Kidney (tissue), 13 donors: ENCODE measurements at regions not wholly inside any gene's neighbourhood (a gene's known extent, or its start where the extent isn't known, plus 50 kb on each side); places are given as distances from the start of the nearest gene placed in this dataset.

Experiments
- DNase-seq, 5 donors: peaks; one replicate each; pipeline ENCODE4 v3.0.0-alpha.2; 2013 to 2020
- FAIRE-seq: peaks from 2 replicates; lab custom pipeline; 2012; peaks lifted over from hg19 to GRCh38; lab: Jason Lieb, UNC
- H3K27ac ChIP-seq, 2 donors: one replicate each; pipeline ENCODE4 v1.7.0; 2013; ENCODE audit warnings: low read depth in 2 of 2, low read length in 2 of 2, inconsistent platforms in 1 of 2
- H3K27me3 ChIP-seq: one replicate; pipeline ENCODE4 v1.7.1; 2013; ENCODE audit warnings: low read length, inconsistent platforms; ENCODE audit not compliant: control insufficient read depth, insufficient read depth
- H3K36me3 ChIP-seq, 3 donors: one replicate each; pipeline versions ENCODE4 v1.7.0 to v1.7.1; 2013; ENCODE audit warnings: low read length in 3 of 3, control low read depth in 1 of 3, inconsistent platforms in 1 of 3; ENCODE audit not compliant: insufficient read depth in 3 of 3, control insufficient read depth in 2 of 3
- H3K4me1 ChIP-seq, 3 donors: one replicate each; pipeline versions ENCODE4 v1.7.0 to v1.7.1; 2013; ENCODE audit warnings: low read length in 3 of 3, inconsistent platforms in 1 of 3, low read depth in 1 of 3; ENCODE audit not compliant: control insufficient read depth in 2 of 3, insufficient read depth in 2 of 3
- H3K4me3 ChIP-seq, 3 donors: one replicate each; pipeline versions ENCODE4 v1.7.0 to v1.8.1; 2013; ENCODE audit warnings: low read length in 3 of 3, control low read depth in 1 of 3, inconsistent platforms in 1 of 3
- H3K9ac ChIP-seq, 3 donors: one replicate each; pipeline versions ENCODE4 v1.7.0 to v1.7.1; 2013; ENCODE audit warnings: low read length in 3 of 3, control low read depth in 1 of 3, inconsistent platforms in 1 of 3
- H3K9me3 ChIP-seq, 3 donors: one replicate each; pipeline versions ENCODE4 v1.7.0 to v1.7.1; 2013; ENCODE audit warnings: low read length in 3 of 3, control low read depth in 1 of 3, inconsistent platforms in 1 of 3; ENCODE audit not compliant: control insufficient read depth in 2 of 3, insufficient read depth in 1 of 3
- intact Hi-C: fragments of 100-400 bp; cut with DNase I; formaldehyde crosslinking; loops from one replicate; pipeline ENCODE4 v1.11.1; 2022
- TF ChIP-seq, protein P1 (sequence below): IDR thresholded peaks from 3 replicates; pipeline ENCODE4 v1.5.1; 2012; ENCODE audit warnings: mild to moderate bottlenecking, moderate library complexity, borderline replicate concordance; ENCODE audit not compliant: insufficient read depth; ENCODE audit errors: extremely low read depth
- donor health status: control.
- donor health status: control.
- donor health status: control.
- donor health status: control.
- donor health status: control.
- donor health status: DM: yes; HTN: yes; CAD: no.
- donor health status: Normal renal cell carcinoma (clear cell type).

DNA sequence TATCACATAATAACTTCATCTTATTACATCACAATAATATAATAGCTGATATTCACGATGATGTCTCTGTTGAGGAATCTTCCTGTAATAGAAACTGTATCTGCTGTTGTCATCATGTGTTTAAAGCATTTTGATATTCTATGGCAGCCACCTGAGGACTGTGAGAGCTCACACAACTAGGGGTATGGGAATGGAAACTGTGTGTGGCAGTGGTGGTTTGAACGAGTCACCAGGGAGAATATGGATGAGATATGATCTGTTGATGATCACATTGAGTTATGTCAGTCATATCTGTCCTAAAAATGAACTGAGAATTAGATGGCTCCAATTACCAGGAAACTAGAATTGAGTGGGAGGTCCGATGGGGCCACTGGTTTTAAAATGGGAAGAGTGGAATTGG lies 169.6 kb downstream of the MID1IP1 start:
- intact Hi-C loops = no loop called here
- H3K9me3 ChIP-seq = no peaks in the 10 kb centered on the region
- no peak overlapping the region for H3K4me3 ChIP-seq
- no peaks in the 10 kb centered on the region for H3K4me1 ChIP-seq
- no peaks in the 10 kb centered on the region for H3K36me3 ChIP-seq
- peaks cover 2% of the 10 kb centered on the region for H3K27me3 ChIP-seq
- FAIRE-seq (no peak), DNase-seq (no peak)
- no peak overlapping the region for H3K27ac ChIP-seq
- TF ChIP-seq, protein P1, sequence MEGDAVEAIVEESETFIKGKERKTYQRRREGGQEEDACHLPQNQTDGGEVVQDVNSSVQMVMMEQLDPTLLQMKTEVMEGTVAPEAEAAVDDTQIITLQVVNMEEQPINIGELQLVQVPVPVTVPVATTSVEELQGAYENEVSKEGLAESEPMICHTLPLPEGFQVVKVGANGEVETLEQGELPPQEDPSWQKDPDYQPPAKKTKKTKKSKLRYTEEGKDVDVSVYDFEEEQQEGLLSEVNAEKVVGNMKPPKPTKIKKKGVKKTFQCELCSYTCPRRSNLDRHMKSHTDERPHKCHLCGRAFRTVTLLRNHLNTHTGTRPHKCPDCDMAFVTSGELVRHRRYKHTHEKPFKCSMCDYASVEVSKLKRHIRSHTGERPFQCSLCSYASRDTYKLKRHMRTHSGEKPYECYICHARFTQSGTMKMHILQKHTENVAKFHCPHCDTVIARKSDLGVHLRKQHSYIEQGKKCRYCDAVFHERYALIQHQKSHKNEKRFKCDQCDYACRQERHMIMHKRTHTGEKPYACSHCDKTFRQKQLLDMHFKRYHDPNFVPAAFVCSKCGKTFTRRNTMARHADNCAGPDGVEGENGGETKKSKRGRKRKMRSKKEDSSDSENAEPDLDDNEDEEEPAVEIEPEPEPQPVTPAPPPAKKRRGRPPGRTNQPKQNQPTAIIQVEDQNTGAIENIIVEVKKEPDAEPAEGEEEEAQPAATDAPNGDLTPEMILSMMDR = no peak
- H3K9ac ChIP-seq = no peak overlapping the region

DNA sequence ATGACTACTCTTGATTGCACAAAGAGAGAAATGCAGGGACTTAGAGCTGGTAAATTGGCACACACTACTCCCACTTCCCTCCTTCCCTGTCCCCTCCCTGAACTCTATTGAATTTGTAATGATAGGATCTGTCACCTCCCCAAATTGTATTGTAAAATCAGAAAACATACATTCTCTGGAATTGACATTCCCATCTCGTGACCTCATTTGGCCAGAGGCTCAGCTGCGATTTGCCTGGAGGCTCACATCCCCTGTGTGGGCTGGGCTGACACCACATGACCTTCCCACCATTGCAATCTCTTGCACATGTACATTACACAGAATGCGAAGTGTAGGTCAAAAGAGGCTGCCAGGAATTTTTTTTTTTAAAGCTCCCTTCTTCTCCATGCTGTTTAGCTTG lies 172.1 kb downstream of the MID1IP1 start:
- Histone ChIP-seq H3K27ac (no peak overlapping the region), H3K9me3 (no peaks in the 10 kb centered on the region), H3K9ac (no peak overlapping the region), H3K4me1 (no peaks in the 10 kb centered on the region), H3K4me3 (no peak overlapping the region), H3K27me3 (peaks cover 2% of the 10 kb centered on the region), H3K36me3 (no peaks in the 10 kb centered on the region)
- intact Hi-C loops = no loop called here
- TF ChIP-seq, protein P1 = no peak
- FAIRE-seq (no peak), DNase-seq (no peak)

DNA sequence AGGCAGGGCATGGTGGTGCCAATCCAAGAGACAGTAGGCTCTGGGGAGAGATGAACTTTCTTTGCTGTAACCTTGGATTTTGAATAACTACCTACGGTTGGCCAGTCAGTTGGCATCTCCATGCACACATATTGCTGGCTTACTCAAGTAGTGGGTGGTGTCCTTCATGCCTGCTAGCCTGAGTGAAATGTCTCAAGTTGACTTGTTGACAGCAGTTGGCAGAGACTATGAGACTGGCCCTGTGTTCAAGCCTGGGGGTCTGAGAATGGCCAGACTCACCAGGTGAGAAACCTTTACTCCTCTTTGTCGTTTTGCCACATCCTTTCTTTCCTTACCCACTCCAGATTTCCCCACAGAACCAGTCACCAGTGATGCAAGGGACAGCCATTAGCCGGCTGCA lies 173.3 kb downstream of the MID1IP1 start:
- DNase-seq (no peak), FAIRE-seq (no peak)
- Histone ChIP-seq H3K27me3 (peaks cover 2% of the 10 kb centered on the region), H3K9me3 (no peaks in the 10 kb centered on the region), H3K9ac (no peak overlapping the region), H3K4me1 (no peaks in the 10 kb centered on the region), H3K4me3 (no peak overlapping the region), H3K27ac (no peak overlapping the region), H3K36me3 (no peaks in the 10 kb centered on the region)
- TF ChIP-seq, protein P1 = no peak
- intact Hi-C loops = no loop called here

DNA sequence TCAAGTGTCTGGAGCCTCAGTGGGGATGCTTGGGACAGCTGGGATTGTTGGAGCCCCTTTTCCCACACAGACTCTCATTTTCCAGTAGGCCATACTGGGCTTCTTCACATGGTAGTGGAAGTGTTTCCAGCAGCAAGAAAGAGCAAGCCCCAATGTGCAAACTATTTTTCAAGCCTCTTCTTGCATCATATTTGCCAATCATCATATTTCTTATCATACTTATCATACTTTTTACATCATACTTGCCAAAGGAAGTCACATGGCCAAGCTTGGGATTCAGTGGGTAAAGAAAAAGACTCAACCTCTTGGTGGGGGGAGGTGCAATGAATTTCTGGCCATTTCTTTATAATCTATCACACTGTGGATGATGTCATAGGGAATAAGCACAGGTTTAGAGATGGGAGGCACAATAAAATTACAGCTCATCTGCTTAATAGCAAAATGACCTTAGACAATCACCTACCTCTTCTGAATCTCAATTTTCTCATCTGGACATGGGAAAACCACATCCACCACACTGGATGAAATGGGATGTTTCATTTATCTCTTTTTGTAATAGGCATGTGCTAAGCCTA lies 174.2 kb downstream of the MID1IP1 start:
- DNase-seq (no peak), FAIRE-seq (no peak)
- Histone ChIP-seq H3K27me3 (peaks cover 2% of the 10 kb centered on the region), H3K36me3 (no peaks in the 10 kb centered on the region), H3K4me1 (no peaks in the 10 kb centered on the region), H3K9me3 (no peaks in the 10 kb centered on the region), H3K9ac (no peak overlapping the region), H3K27ac (no peak overlapping the region), H3K4me3 (no peak overlapping the region)
- TF ChIP-seq, protein P1 = no peak
- intact Hi-C loops = no loop called here
